ENCODE measurements at regions not wholly inside any gene's neighbourhood (a gene's known extent, or its start where the extent isn't known, plus 50 kb on each side); places are given as distances from the start of the nearest gene placed in this dataset.
A peak's percentile ranks its signal among the peaks of the same experiment; 100 is the strongest.

DNA sequence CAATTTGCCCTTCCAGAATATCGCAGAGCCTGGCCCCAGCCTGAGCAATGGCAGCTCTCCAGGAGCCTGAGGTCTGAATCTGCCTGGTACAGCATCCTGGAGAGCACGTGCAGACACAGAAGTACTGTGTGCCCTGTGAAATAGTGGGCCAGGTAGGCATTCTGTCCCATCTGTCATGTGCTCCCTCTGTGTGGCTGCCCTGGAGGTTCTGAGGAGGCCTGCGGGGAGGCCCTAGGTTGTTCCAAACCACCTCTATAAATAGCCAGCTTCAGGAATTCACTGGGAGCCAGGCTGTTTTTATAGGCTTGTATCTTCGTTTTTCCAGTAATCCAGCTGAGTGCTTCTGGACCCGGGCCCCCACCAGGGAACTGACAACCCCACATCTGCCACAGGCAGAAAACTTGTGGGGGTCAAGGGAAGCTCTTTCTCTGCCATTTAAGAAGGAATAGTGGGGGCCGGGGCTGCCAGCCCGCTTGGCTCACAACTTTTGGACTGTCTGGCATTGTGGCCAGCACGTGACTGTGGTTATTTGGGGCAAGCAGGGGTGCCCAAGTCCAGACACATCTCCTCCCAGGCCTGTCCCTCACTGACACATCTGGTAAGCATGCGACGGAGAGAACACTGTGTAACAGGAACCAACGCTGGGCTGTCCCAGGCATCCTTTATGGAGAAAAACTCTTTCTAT, 356.3 kb upstream of the TNRC6C start:
- Histone ChIP-seq H3K27ac (ENCODE audit: insufficient read depth, low read length, poor library complexity, severe bottlenecking) (no peak overlapping the region), H3K36me3 (ENCODE audit: control insufficient read depth, insufficient read depth, low read length) (no peaks in the 10 kb centered on the region), H3K9me3 (ENCODE audit: control insufficient read depth in 2 of 2, low read length in 2 of 2) (no peaks in the 10 kb centered on the region), H3K27me3 (ENCODE audit: control insufficient read depth, insufficient read depth, low read length) (no peaks in the 10 kb centered on the region), H3K4me1 (ENCODE audit: control insufficient read depth, insufficient read depth, low read length, poor library complexity, severe bottlenecking) (no peaks in the 10 kb centered on the region), H3K4me3 (ENCODE audit: low read depth, low read length) (no peak overlapping the region)
- Mint-ChIP-seq H3K36me3 (no peaks in the 10 kb centered on the region), H3K4me3 (no peak overlapping the region), H3K4me1 (no peaks in the 10 kb centered on the region), H3K27ac (no peak overlapping the region), H3K9me3 (no peaks in the 10 kb centered on the region), H3K27me3 (peaks cover 7% of the 10 kb centered on the region)
- no peak for ATAC-seq (ENCODE audit: low read depth in 2 of 2)
- no peak for DNase-seq

- H3K27me3 Mint-ChIP-seq = peaks cover 7% of the 10 kb centered on the region
- no peak for DNase-seq
- no peaks in the 10 kb centered on the region for H3K4me1 Mint-ChIP-seq
- no peak overlapping the region for H3K27ac Mint-ChIP-seq
- ATAC-seq (ENCODE audit: low read depth in 2 of 2) = no peak
- H3K36me3 Mint-ChIP-seq = no peaks in the 10 kb centered on the region
- no peaks in the 10 kb centered on the region for H3K4me1 ChIP-seq (ENCODE audit: control insufficient read depth, insufficient read depth, low read length, poor library complexity, severe bottlenecking)
- H3K9me3 Mint-ChIP-seq = peaks cover 0 to 1% (median 0%) of the 10 kb centered on the region in 7 donors
- H3K27me3 ChIP-seq (ENCODE audit: control insufficient read depth, insufficient read depth, low read length) = no peaks in the 10 kb centered on the region
- no peak overlapping the region for H3K27ac ChIP-seq (ENCODE audit: insufficient read depth, low read length, poor library complexity, severe bottlenecking)
- no peaks in the 10 kb centered on the region for H3K9me3 ChIP-seq (ENCODE audit: control insufficient read depth in 2 of 2, low read length in 2 of 2)
- H3K4me3 ChIP-seq (ENCODE audit: low read depth, low read length) = no peak overlapping the region
- H3K4me3 Mint-ChIP-seq = no peak overlapping the region
- H3K36me3 ChIP-seq (ENCODE audit: control insufficient read depth, insufficient read depth, low read length) = no peaks in the 10 kb centered on the region
Measured at GRCh38 chr17:77602883-77603640, 355.4 kb upstream of the TNRC6C start.

DNA sequence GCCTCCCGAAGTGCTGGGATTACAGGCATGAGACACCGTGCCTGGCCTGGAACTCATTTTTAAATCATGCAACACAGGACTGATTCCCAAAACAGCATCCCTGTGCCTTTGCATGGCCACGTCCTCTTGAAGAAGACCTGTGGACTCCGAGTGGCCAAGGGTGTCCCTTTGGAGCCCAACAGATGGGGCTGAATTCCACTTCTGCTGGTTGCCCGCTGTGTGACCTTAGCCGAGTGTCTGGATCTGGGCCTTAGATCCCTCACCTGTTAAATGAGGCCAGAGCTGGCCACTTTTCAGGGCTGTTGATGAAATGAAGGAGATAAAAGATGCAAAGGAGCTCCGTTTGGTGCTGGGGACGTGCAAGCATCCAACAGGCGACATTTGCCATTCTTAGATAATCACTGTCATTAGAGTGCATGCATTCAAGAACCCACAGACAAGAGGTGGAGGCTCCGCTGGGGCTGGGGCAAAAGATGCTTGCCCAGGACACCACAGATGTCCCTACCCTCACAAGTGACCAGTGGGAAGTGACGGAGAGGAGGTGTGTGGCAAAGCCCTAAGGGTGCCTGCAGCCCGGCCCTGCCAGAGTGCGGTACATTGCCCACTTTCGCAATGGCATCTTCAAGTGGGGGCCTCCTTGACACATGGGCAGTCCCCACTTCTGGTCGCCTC, 354.1 kb upstream of the TNRC6C start:
- Mint-ChIP-seq H3K36me3 (no peaks in the 10 kb centered on the region), H3K27ac (no peak overlapping the region), H3K4me3 (no peak overlapping the region), H3K4me1 (peaks cover 0 to 7% (median 2%) of the 10 kb centered on the region in 4 donors), H3K9me3 (peaks cover 0 to 2% (median 0%) of the 10 kb centered on the region in 7 donors), H3K27me3 (peaks cover 12% of the 10 kb centered on the region)
- Histone ChIP-seq H3K4me3 (ENCODE audit: low read depth, low read length) (no peak overlapping the region), H3K27me3 (ENCODE audit: control insufficient read depth, insufficient read depth, low read length) (no peaks in the 10 kb centered on the region), H3K4me1 (ENCODE audit: control insufficient read depth, insufficient read depth, low read length, poor library complexity, severe bottlenecking) (no peaks in the 10 kb centered on the region), H3K9me3 (ENCODE audit: control insufficient read depth in 2 of 2, low read length in 2 of 2) (no peaks in the 10 kb centered on the region), H3K36me3 (ENCODE audit: control insufficient read depth, insufficient read depth, low read length) (no peaks in the 10 kb centered on the region), H3K27ac (ENCODE audit: insufficient read depth, low read length, poor library complexity, severe bottlenecking) (no peak overlapping the region)
- DNase-seq (no peak), ATAC-seq (ENCODE audit: low read depth in 2 of 2) (no peak)

DNA sequence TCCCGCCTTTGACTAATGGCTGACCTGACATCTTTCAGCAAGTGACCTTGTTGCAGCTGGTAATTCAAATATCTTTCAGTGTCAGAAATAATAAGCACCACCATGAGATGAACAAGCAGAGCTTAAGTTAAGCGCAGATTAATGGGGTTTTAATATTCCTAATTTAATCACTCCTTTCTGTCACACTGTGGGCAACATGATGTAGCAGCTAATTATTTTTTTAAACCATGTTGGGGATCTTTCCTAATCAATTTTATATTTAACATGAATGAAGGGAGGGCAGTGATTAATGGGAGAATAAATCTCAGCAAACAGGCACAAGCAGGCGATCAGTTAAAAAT, 353.6 kb upstream of the TNRC6C start:
- Histone ChIP-seq H3K9me3 (ENCODE audit: control insufficient read depth in 2 of 2, low read length in 2 of 2) (no peaks in the 10 kb centered on the region), H3K36me3 (ENCODE audit: control insufficient read depth, insufficient read depth, low read length) (no peaks in the 10 kb centered on the region), H3K4me1 (ENCODE audit: control insufficient read depth, insufficient read depth, low read length, poor library complexity, severe bottlenecking) (no peaks in the 10 kb centered on the region), H3K27me3 (ENCODE audit: control insufficient read depth, insufficient read depth, low read length) (no peaks in the 10 kb centered on the region), H3K27ac (ENCODE audit: insufficient read depth, low read length, poor library complexity, severe bottlenecking) (no peak overlapping the region), H3K4me3 (ENCODE audit: low read depth, low read length) (no peak overlapping the region)
- H3K4me3 Mint-ChIP-seq = no peak overlapping the region
- H3K36me3 Mint-ChIP-seq = no peaks in the 10 kb centered on the region
- H3K4me1 Mint-ChIP-seq = peaks cover 0 to 10% (median 3%) of the 10 kb centered on the region in 4 donors
- peaks cover 0 to 2% (median 0%) of the 10 kb centered on the region in 7 donors for H3K9me3 Mint-ChIP-seq
- no peak overlapping the region for H3K27ac Mint-ChIP-seq
- no peak for DNase-seq
- peaks cover 12% of the 10 kb centered on the region for H3K27me3 Mint-ChIP-seq
- ATAC-seq (ENCODE audit: low read depth in 2 of 2) = no peak

GRCh38 chr17:77606146-77606864, 352.2 kb upstream of the TNRC6C start:
- DNase-seq (no peak), ATAC-seq (ENCODE audit: low read depth in 2 of 2) (no peak)
- Mint-ChIP-seq H3K27me3 (peaks cover 9% of the 10 kb centered on the region), H3K4me3 (no peak overlapping the region), H3K4me1 (peaks cover 7 to 22% (median 14%) of the 10 kb centered on the region in 4 donors), H3K9me3 (peaks cover 0 to 2% (median 0%) of the 10 kb centered on the region in 7 donors), H3K36me3 (no peaks in the 10 kb centered on the region), H3K27ac (peak overlapping the region in 1 of 3 donors; percentile 21)
- Histone ChIP-seq H3K36me3 (ENCODE audit: control insufficient read depth, insufficient read depth, low read length) (no peaks in the 10 kb centered on the region), H3K27me3 (ENCODE audit: control insufficient read depth, insufficient read depth, low read length) (no peaks in the 10 kb centered on the region), H3K9me3 (ENCODE audit: control insufficient read depth in 2 of 2, low read length in 2 of 2) (no peaks in the 10 kb centered on the region), H3K4me1 (ENCODE audit: control insufficient read depth, insufficient read depth, low read length, poor library complexity, severe bottlenecking) (peaks cover 9% of the 10 kb centered on the region), H3K27ac (ENCODE audit: insufficient read depth, low read length, poor library complexity, severe bottlenecking) (no peak overlapping the region), H3K4me3 (ENCODE audit: low read depth, low read length) (no peak overlapping the region)

DNA sequence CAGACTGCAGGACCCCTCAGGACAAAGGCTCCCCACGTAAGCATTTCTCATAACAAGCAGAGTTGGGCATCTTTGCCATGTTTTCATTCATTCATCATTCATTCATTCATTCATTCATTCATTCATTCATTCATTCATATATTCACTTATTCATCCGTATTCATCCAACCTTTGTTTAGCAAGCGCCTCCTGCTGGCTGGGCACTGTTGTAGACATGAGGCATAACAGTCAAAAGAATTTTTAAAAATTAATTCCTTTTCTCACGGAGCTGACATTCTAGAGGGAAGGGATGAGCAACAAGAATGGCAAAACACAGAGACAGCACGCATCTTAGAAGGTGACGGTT, 351.7 kb upstream of the TNRC6C start:
- Mint-ChIP-seq H3K36me3 (no peaks in the 10 kb centered on the region), H3K9me3 (peaks cover 0 to 2% (median 0%) of the 10 kb centered on the region in 7 donors), H3K4me1 (peaks cover 7 to 26% (median 14%) of the 10 kb centered on the region in 4 donors), H3K4me3 (no peak overlapping the region), H3K27ac (peak overlapping the region in 1 of 3 donors; percentile 21), H3K27me3 (peaks cover 5% of the 10 kb centered on the region)
- H3K27ac ChIP-seq (ENCODE audit: insufficient read depth, low read length, poor library complexity, severe bottlenecking) = no peak overlapping the region
- H3K9me3 ChIP-seq (ENCODE audit: control insufficient read depth in 2 of 2, low read length in 2 of 2) = no peaks in the 10 kb centered on the region
- no peak overlapping the region for H3K4me3 ChIP-seq (ENCODE audit: low read depth, low read length)
- H3K36me3 ChIP-seq (ENCODE audit: control insufficient read depth, insufficient read depth, low read length) = no peaks in the 10 kb centered on the region
- no peak for ATAC-seq (ENCODE audit: low read depth in 2 of 2)
- H3K4me1 ChIP-seq (ENCODE audit: control insufficient read depth, insufficient read depth, low read length, poor library complexity, severe bottlenecking) = peaks cover 11% of the 10 kb centered on the region
- no peak for DNase-seq
- no peaks in the 10 kb centered on the region for H3K27me3 ChIP-seq (ENCODE audit: control insufficient read depth, insufficient read depth, low read length)

- Histone ChIP-seq H3K36me3 (ENCODE audit: control insufficient read depth, insufficient read depth, low read length) (no peaks in the 10 kb centered on the region), H3K27ac (ENCODE audit: insufficient read depth, low read length, poor library complexity, severe bottlenecking) (no peak overlapping the region), H3K4me3 (ENCODE audit: low read depth, low read length) (no peak overlapping the region), H3K9me3 (ENCODE audit: control insufficient read depth in 2 of 2, low read length in 2 of 2) (no peaks in the 10 kb centered on the region), H3K4me1 (ENCODE audit: control insufficient read depth, insufficient read depth, low read length, poor library complexity, severe bottlenecking) (peaks cover 11% of the 10 kb centered on the region), H3K27me3 (ENCODE audit: control insufficient read depth, insufficient read depth, low read length) (no peaks in the 10 kb centered on the region)
- ATAC-seq (ENCODE audit: low read depth in 2 of 2) = no peak
- Mint-ChIP-seq H3K27ac (no peak overlapping the region), H3K4me3 (no peak overlapping the region), H3K4me1 (peaks cover 7 to 31% (median 14%) of the 10 kb centered on the region in 4 donors), H3K27me3 (peaks cover 5% of the 10 kb centered on the region), H3K9me3 (peaks cover 0 to 2% (median 0%) of the 10 kb centered on the region in 7 donors), H3K36me3 (no peaks in the 10 kb centered on the region)
- DNase-seq = no peak
Measured at GRCh38 chr17:77607606-77608005, 350.9 kb upstream of the TNRC6C start.
